GM19328 (cell line): ENCODE measurements at regions not wholly inside any gene's neighbourhood (a gene's known extent, or its start where the extent isn't known, plus 50 kb on each side); places are given as distances from the start of the nearest gene placed in this dataset.

Source experiments
- ATAC-seq: cut with Tn5 transposase; IDR thresholded peaks from one replicate; pipeline ENCODE4 v1.9.1; 2021; ENCODE audit warnings: mild to moderate bottlenecking, moderate library complexity; ENCODE audit not compliant: unreplicated experiment

- ATAC-seq = no peak
Observed at GRCh38 chr12:74794522-74794921, 256.9 kb downstream of the ATXN7L3B start.

GRCh38 chr12:74801625-74802024 lies 264.0 kb downstream of the ATXN7L3B start:
- no peak for ATAC-seq

GRCh38 chr12:74816398-74817175 lies 279.0 kb downstream of the ATXN7L3B start:
- no peak for ATAC-seq

- ATAC-seq = no peak
Observed at GRCh38 chr12:74817499-74817898, 279.9 kb downstream of the ATXN7L3B start.

GRCh38 chr12:74818412-74818811 lies 280.8 kb downstream of the ATXN7L3B start:
- ATAC-seq = no peak

- ATAC-seq = no peak
Observed at GRCh38 chr12:74820324-74820723, 282.7 kb downstream of the ATXN7L3B start.

GRCh38 chr12:74836567-74836966 lies 298.9 kb downstream of the ATXN7L3B start:
- ATAC-seq = no peak

- no peak for ATAC-seq
Observed at GRCh38 chr12:74846116-74846515, 308.5 kb downstream of the ATXN7L3B start.

GRCh38 chr12:74847169-74847568 lies 309.5 kb downstream of the ATXN7L3B start:
- ATAC-seq = no peak

- ATAC-seq = no peak
Observed at GRCh38 chr12:74848006-74848405, 310.4 kb downstream of the ATXN7L3B start.

GRCh38 chr12:74849801-74850200 lies 312.2 kb downstream of the ATXN7L3B start:
- no peak for ATAC-seq

GRCh38 chr12:74871817-74872216 lies 334.2 kb downstream of the ATXN7L3B start:
- no peak for ATAC-seq

GRCh38 chr12:74885775-74886174 lies 323.9 kb downstream of the KCNC2 start:
- no peak for ATAC-seq

GRCh38 chr12:74889073-74889472 lies 320.6 kb downstream of the KCNC2 start:
- no peak for ATAC-seq

- ATAC-seq = peak; percentile 65
Observed at GRCh38 chr12:74889563-74890236, 319.9 kb downstream of the KCNC2 start.

- peak; percentile 96 for ATAC-seq
Observed at GRCh38 chr12:74890237-74890599, 319.4 kb downstream of the KCNC2 start.

- no peak for ATAC-seq
Observed at GRCh38 chr12:74891083-74891668, 318.5 kb downstream of the KCNC2 start.

- ATAC-seq = no peak
Observed at GRCh38 chr12:74892057-74892633, 317.5 kb downstream of the KCNC2 start.

GRCh38 chr12:74896186-74896585 lies 313.5 kb downstream of the KCNC2 start:
- ATAC-seq = no peak

- ATAC-seq = no peak
Observed at GRCh38 chr12:74897425-74898211, 312.0 kb downstream of the KCNC2 start.
